GM12865 (cell line): ENCODE measurements at regions not wholly inside any gene's neighbourhood (a gene's known extent, or its start where the extent isn't known, plus 50 kb on each side); places are given as distances from the start of the nearest gene placed in this dataset.

Source experiments
- DNase-seq: peaks from one replicate; pipeline ENCODE4 v3.0.0; 2010; ENCODE audit warnings: low read depth
- H3K4me3 ChIP-seq: 2 replicates; pipeline ENCODE4 v1.5.1; 2011; ENCODE audit warnings: mild to moderate bottlenecking, low read depth, low read length, control low read depth
- TF ChIP-seq, protein P1 (sequence below): IDR thresholded peaks from 2 replicates; pipeline ENCODE4 v1.5.1; 2011; ENCODE audit warnings: low read length, control low read depth, low read depth, inconsistent platforms; ENCODE audit not compliant: insufficient read depth; ENCODE audit errors: missing control alignments

DNA sequence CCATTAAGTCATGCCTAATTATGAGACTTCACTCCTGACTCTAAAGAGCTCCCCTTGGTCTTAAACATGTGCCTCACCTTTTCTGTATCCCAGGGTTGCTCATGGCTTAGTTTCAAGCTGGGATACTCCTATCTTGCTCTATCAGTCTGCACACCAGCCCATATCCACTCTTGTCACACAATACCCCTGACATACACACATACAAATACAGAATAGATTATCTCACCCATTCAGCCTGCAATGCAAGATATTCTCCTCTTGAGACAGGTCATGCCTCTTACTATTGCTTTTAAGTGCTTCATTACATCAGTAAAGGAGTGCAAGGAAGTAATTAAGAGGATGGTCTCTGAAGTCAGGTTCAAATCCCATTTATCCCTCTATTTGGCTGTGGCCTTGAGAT lies 587.3 kb downstream of the IGSF11 start:
- TF ChIP-seq, protein P1, sequence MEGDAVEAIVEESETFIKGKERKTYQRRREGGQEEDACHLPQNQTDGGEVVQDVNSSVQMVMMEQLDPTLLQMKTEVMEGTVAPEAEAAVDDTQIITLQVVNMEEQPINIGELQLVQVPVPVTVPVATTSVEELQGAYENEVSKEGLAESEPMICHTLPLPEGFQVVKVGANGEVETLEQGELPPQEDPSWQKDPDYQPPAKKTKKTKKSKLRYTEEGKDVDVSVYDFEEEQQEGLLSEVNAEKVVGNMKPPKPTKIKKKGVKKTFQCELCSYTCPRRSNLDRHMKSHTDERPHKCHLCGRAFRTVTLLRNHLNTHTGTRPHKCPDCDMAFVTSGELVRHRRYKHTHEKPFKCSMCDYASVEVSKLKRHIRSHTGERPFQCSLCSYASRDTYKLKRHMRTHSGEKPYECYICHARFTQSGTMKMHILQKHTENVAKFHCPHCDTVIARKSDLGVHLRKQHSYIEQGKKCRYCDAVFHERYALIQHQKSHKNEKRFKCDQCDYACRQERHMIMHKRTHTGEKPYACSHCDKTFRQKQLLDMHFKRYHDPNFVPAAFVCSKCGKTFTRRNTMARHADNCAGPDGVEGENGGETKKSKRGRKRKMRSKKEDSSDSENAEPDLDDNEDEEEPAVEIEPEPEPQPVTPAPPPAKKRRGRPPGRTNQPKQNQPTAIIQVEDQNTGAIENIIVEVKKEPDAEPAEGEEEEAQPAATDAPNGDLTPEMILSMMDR, result no peak
- DNase-seq, result no peak

DNA sequence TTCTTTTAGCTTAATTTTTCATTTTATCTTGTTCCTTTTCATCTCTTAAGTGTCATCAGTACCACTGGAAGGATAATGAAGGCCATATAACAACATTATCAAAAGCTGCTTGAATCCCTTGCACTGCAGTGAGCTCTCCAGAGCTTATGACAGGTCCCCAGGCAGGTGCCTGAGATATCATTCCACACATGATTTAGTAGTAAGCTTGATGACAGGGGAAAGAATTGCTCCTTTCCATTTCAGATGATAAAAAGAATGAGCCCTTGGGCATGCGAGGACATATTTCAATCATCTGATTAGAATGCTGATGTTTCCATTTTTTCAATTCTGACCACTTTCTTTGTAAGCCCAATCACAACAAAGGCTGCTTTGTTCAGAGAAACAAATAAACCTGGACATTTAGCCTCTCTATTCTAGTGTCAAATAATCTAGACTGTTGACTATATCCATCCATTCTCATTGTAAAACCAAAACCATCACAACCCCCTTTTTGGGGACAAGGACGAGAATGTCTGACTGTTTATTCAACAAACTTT lies 567.8 kb downstream of the IGSF11 start:
- H3K4me3 ChIP-seq, result no peak overlapping the region
- TF ChIP-seq, protein P1, result no peak
- no peak for DNase-seq

More for the DNA sequence above, 587.3 kb downstream of the IGSF11 start:
- H3K4me3 ChIP-seq, result no peak overlapping the region

DNA sequence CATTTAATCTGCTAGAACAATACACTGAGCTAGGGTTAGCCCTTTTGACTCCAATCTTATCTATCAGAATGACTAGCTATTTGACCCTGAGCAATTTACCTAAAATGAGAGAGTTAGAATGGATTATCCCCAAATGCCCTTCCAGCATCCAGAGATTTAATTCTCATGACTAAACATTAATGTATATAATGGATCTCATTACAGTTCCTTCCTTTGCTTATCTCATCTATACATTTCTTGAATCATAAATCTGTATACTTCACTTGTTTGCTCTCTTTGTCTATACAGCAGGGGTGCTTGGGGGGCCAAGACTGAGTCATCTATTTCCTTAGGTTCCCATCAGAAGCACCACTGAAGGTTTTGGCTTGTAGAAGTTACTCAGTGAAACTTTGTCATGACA lies 565.8 kb downstream of the IGSF11 start:
- DNase-seq, result no peak
- TF ChIP-seq, protein P1, result no peak
- H3K4me3 ChIP-seq, result no peak overlapping the region

DNA sequence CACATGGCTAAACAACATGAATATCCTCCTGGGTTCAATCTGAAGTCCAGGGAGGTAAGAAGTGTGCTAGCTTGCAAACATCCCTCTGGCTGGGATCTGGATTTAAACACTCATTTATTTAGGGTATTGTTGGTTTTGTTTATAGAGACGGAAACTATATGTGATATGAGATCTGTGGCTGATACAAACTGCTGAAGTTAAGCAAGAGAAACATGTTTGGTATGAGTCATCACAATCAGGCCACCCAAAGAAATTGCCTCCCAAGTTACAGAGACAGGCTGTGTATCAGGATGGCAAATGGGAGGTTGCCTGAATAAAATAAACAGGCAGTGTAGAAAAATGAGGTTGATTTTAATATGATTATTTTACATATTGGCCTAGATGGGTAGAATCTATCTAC lies 562.1 kb downstream of the IGSF11 start:
- DNase-seq, result peak; percentile 29
- no peak overlapping the region for H3K4me3 ChIP-seq
- TF ChIP-seq, protein P1, result no peak

DNA sequence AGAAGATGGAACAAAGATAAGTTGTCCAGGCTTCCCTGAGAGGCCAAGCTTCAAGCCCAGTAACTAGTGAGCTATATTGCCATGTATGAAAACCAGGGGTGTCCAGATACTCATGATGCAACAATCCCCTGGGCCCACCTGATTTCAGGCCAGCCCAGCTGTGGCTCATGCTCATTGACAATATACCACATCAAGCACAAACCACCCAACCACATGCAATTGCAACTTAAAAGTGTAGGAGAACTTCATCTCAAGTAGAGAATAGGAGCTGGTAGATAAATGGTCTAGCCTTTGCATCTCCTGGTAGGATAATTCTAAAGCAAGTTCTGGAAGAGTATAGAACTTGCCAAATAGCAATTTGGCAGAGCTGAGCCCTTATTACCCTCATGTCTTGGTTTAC lies 561.3 kb downstream of the IGSF11 start:
- DNase-seq, result no peak
- TF ChIP-seq, protein P1, result no peak
- H3K4me3 ChIP-seq, result no peak overlapping the region

DNA sequence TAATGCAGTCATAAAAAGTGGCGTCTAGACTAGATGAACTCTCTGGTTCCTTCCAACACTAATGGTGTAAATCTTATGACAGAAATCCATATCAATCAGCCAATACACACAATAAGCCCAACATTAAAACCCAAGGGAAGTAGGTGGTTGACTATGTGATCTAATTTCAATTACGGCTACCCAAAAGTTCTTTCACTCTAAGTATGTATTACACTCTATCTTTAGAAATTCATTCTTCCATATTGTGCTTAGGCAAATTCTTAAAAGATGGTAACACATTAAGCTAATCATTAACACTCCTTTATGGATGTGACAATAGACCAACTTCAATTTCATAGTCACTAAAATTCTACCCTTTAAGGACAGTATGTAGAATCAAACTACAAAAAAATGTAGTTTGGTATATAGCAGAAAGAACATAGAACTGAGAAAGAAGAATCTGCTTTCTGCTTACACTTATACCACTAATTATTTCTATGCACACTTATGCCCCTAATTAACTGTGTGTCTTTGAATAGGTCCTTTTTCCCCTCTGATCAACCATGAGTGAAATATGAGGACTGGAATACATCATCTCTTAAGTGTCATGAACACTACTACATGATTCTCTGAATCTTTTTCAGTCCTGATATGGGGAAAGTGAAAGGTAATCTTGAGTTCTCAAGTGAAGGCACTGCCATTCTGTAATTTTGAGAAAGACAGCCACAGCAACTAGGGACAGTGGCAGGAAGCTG lies 557.6 kb downstream of the IGSF11 start:
- TF ChIP-seq, protein P1, result no peak
- peak; percentile 27 for DNase-seq
- H3K4me3 ChIP-seq, result no peak overlapping the region

DNA sequence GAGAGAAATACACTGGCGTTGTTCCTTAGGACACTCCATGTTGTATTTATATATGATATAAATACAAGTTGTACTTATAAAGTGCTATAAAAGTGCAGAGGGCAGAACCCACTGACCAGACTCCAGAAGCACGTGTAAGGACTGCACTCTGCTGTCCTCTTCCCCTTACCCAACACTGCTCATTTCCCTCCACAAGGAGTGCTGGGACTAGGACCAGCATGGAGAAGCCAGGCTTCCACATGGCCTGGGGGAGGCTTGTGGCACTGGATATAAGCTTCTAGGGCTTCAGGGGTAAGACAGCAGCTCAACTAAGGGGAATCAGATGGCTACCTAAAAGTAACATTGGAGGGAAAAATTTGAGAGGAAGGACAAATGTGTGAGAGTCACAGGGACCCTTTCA lies 556.9 kb downstream of the IGSF11 start:
- TF ChIP-seq, protein P1, result no peak
- no peak for DNase-seq
- H3K4me3 ChIP-seq, result no peak overlapping the region
